GM21737 (cell line): ENCODE measurements at regions not wholly inside any gene's neighbourhood (a gene's known extent, or its start where the extent isn't known, plus 50 kb on each side); places are given as distances from the start of the nearest gene placed in this dataset.
"Not testable (repeated sequence)": the region's sequence is repeated elsewhere in the genome, so short reads cannot be mapped to it uniquely, and the experiment has no call there.

Experiments used
- ATAC-seq: cut with Tn5 transposase; IDR thresholded peaks from one replicate; pipeline ENCODE4 v1.9.1; 2021; ENCODE audit warnings: mild to moderate bottlenecking, moderate library complexity; ENCODE audit not compliant: unreplicated experiment

GRCh38 chr5:13248253-13248652, 696.2 kb downstream of the DNAH5 start:
- no peak for ATAC-seq

GRCh38 chr5:13246053-13246452, 698.4 kb downstream of the DNAH5 start:
- ATAC-seq, result no peak

- no peak for ATAC-seq
These were observed 700.3 kb downstream of the DNAH5 start for GRCh38 chr5:13244151-13244550.

GRCh38 chr5:13227513-13227912, 717.0 kb downstream of the DNAH5 start:
- no peak for ATAC-seq

- no peak for ATAC-seq
These were observed 726.0 kb downstream of the DNAH5 start for GRCh38 chr5:13218518-13218917.

- no peak for ATAC-seq
These were observed 726.9 kb downstream of the DNAH5 start for GRCh38 chr5:13217636-13218035.

- ATAC-seq, result no peak
These were observed 728.7 kb downstream of the DNAH5 start for GRCh38 chr5:13215806-13216205.

- ATAC-seq, result no peak
These were observed 729.1 kb downstream of the DNAH5 start for GRCh38 chr5:13215370-13215769.

GRCh38 chr5:13214182-13214581, 730.3 kb downstream of the DNAH5 start:
- no peak for ATAC-seq

GRCh38 chr5:13212886-13213285, 731.6 kb downstream of the DNAH5 start:
- no peak for ATAC-seq

GRCh38 chr5:13211064-13211463, 733.4 kb downstream of the DNAH5 start:
- no peak for ATAC-seq

GRCh38 chr5:13207112-13207511, 737.4 kb downstream of the DNAH5 start:
- ATAC-seq, result no peak

GRCh38 chr5:13201022-13201421, 743.5 kb downstream of the DNAH5 start:
- ATAC-seq, result no peak

GRCh38 chr5:13198226-13198625, 746.3 kb downstream of the DNAH5 start:
- ATAC-seq, result not testable (repeated sequence)

GRCh38 chr5:13189532-13189931, 755.0 kb downstream of the DNAH5 start:
- no peak for ATAC-seq

- ATAC-seq, result no peak
These were observed 756.1 kb downstream of the DNAH5 start for GRCh38 chr5:13188371-13188770.

- ATAC-seq, result no peak
These were observed 757.3 kb downstream of the DNAH5 start for GRCh38 chr5:13187186-13187585.

- no peak for ATAC-seq
These were observed 758.3 kb downstream of the DNAH5 start for GRCh38 chr5:13186177-13186576.

- no peak for ATAC-seq
These were observed 764.9 kb downstream of the DNAH5 start for GRCh38 chr5:13179407-13180087.

- no peak for ATAC-seq
These were observed 800.9 kb downstream of the DNAH5 start for GRCh38 chr5:13143630-13144029.

GRCh38 chr5:13143214-13143613, 801.3 kb downstream of the DNAH5 start:
- no peak for ATAC-seq

- no peak for ATAC-seq
These were observed 810.5 kb downstream of the DNAH5 start for GRCh38 chr5:13133951-13134350.

GRCh38 chr5:13115476-13115875, 829.0 kb downstream of the DNAH5 start:
- no peak for ATAC-seq
